OCI-LY7 (cell line): ENCODE measurements at regions not wholly inside any gene's neighbourhood (a gene's known extent, or its start where the extent isn't known, plus 50 kb on each side); places are given as distances from the start of the nearest gene placed in this dataset.

Experiments used
- BruUV-seq: library from RNA; stranded (reverse); fragments of 400-500 nt; replicated peaks from 2 replicates; lab custom pipeline; 2021; lab: Mats Ljungman, UMichigan
- CTCF ChIA-PET: fragments of 300-600 bp; sonication (Branson Sonifier 250); formaldehyde crosslinking; loops from one replicate; lab custom pipeline; 2022; ENCODE audit warnings: antibody characterized with exemption; ENCODE audit not compliant: unreplicated experiment; lab: Charles Lee
- POLR2A ChIA-PET: fragments of 300-600 bp; sonication (Branson Sonifier 250); formaldehyde crosslinking; loops from one replicate; lab custom pipeline; 2022; ENCODE audit warnings: antibody characterized with exemption; lab: Charles Lee
- DNase-seq: peaks from one replicate; pipeline ENCODE4 v3.0.0-alpha.2; 2015; ENCODE audit warnings: low spot score
- H2AFZ ChIP-seq: fragments of 200-600 bp; sonication (generic), shearing (Covaris generic); 2 replicates; pipeline ENCODE4 v1.6.1; 2014; ENCODE audit warnings: mild to moderate bottlenecking, antibody characterized with exemption, low read length, moderate library complexity
- H3K27ac ChIP-seq: fragments of 200-600 bp; sonication (generic); 2 replicates; pipeline ENCODE4 v1.5.1; 2014; ENCODE audit warnings: mixed run types, low read depth, mild to moderate bottlenecking, moderate library complexity, low read length, inconsistent platforms; ENCODE audit not compliant: poor library complexity, severe bottlenecking
- H3K36me3 ChIP-seq: fragments of 200-600 bp; sonication (generic); 2 replicates; pipeline ENCODE4 v1.6.1; 2014; ENCODE audit warnings: mild to moderate bottlenecking, antibody characterized with exemption, low read length, moderate library complexity, mixed read lengths; ENCODE audit not compliant: insufficient read depth
- H3K4me1 ChIP-seq: fragments of 200-600 bp; sonication (generic); 2 replicates; pipeline ENCODE4 v1.5.1; 2014; ENCODE audit warnings: mild to moderate bottlenecking, low read length; ENCODE audit not compliant: insufficient read depth, poor library complexity, severe bottlenecking
- H3K4me2 ChIP-seq: fragments of 200-600 bp; sonication (generic); 2 replicates; pipeline ENCODE4 v1.6.1; 2014; ENCODE audit warnings: mild to moderate bottlenecking, low read length
- H3K4me3 ChIP-seq: fragments of 200-600 bp; sonication (generic); 2 replicates; pipeline ENCODE4 v1.5.1; 2014; ENCODE audit warnings: mild to moderate bottlenecking, low read depth, low read length; ENCODE audit not compliant: poor library complexity, severe bottlenecking
- H3K79me2 ChIP-seq: fragments of 200-600 bp; sonication (generic); 2 replicates; pipeline ENCODE4 v1.6.1; 2016; ENCODE audit warnings: low read depth, mild to moderate bottlenecking, low read length, moderate library complexity, mixed read lengths; ENCODE audit not compliant: insufficient read depth
- H3K9me2 ChIP-seq: fragments of 200-600 bp; sonication (generic); 2 replicates; pipeline ENCODE4 v1.6.1; 2016; ENCODE audit warnings: mild to moderate bottlenecking, low read length, mixed read lengths; ENCODE audit not compliant: insufficient read depth
- H3K9me3 ChIP-seq: fragments of 200-600 bp; sonication (generic); 2 replicates; pipeline ENCODE4 v1.6.1; 2014; ENCODE audit warnings: mild to moderate bottlenecking, mixed run types, low read length, mixed read lengths
- H4K20me1 ChIP-seq: fragments of 200-600 bp; sonication (generic); 2 replicates; pipeline ENCODE4 v1.6.1; 2014; ENCODE audit warnings: mild to moderate bottlenecking, antibody characterized with exemption, low read length, moderate library complexity, mixed read lengths; ENCODE audit not compliant: insufficient read depth
- EZH2phosphoT487 ChIP-seq: fragments of 200-600 bp; sonication (generic); IDR thresholded peaks from 2 replicates; pipeline ENCODE4 v1.6.1; 2018; ENCODE audit warnings: low read depth, borderline replicate concordance, mild to moderate bottlenecking, mixed run types, antibody characterized with exemption, low read length, moderate library complexity, mixed read lengths
- intact Hi-C: fragments of 100-400 bp; cut with micrococcal nuclease; formaldehyde crosslinking; loops from one replicate; pipeline ENCODE4 v1.10.0; 2022; ENCODE audit not compliant: unreplicated experiment
- TF ChIP-seq, protein P1 (sequence below): fragments of 200-600 bp; sonication (generic); conservative IDR thresholded peaks from 2 replicates; pipeline ENCODE4 v1.5.1; 2014; ENCODE audit warnings: mild to moderate bottlenecking, antibody characterized with exemption, low read length, moderate library complexity, mixed read lengths

DNA sequence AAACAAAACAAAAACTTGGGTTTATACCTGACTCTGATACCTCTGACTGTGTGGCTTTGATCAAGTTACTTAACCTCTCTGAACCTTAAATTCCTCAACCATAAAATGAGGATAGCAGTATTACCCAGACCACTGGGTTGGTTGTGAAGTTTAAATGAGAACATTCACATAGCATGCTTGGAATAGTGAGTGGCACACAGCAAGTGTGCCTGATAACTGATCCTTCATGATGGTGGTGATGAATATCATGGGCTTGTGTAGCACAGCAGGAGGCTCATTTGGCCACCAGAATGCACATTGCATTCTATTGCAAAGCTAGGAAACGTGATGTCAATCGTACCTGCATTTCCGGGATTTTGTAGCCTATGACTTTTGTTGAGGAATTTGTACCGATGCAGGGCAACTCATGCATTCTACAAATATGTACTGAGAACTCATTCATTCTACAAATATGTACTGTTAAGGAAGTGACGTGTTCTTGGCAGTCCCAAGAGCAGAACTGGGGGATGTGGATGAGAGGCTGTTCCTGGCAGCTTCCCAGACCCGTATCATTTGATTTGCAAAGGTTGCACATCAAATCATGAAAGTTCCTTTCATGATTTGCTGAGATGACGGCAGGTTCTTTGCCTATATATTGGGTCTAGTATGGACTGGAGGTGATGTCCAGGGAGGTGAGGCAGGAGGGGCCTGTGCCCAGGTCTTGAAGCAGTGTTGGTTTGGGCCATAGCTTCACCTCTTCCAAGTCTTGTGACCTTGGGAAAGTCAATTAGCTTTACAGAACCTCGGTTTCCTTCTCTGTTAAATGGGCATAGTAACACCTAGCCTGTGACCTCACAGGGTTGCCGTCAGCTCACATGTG, 94.6 kb upstream of the SMNDC1 start:
- H3K4me3 ChIP-seq, result no peak overlapping the region
- H3K4me2 ChIP-seq, result no peak overlapping the region
- no peaks in the 10 kb centered on the region for H3K79me2 ChIP-seq
- no TSS peak for BruUV-seq
- DNase-seq, result no peak
- H3K27ac ChIP-seq, result no peak overlapping the region
- no peak for TF ChIP-seq EZH2phosphoT487
- TF ChIP-seq, protein P1, sequence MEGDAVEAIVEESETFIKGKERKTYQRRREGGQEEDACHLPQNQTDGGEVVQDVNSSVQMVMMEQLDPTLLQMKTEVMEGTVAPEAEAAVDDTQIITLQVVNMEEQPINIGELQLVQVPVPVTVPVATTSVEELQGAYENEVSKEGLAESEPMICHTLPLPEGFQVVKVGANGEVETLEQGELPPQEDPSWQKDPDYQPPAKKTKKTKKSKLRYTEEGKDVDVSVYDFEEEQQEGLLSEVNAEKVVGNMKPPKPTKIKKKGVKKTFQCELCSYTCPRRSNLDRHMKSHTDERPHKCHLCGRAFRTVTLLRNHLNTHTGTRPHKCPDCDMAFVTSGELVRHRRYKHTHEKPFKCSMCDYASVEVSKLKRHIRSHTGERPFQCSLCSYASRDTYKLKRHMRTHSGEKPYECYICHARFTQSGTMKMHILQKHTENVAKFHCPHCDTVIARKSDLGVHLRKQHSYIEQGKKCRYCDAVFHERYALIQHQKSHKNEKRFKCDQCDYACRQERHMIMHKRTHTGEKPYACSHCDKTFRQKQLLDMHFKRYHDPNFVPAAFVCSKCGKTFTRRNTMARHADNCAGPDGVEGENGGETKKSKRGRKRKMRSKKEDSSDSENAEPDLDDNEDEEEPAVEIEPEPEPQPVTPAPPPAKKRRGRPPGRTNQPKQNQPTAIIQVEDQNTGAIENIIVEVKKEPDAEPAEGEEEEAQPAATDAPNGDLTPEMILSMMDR, result no peak
- no peaks in the 10 kb centered on the region for H4K20me1 ChIP-seq
- intact Hi-C loops, result no loop called here
- H2AFZ ChIP-seq, result no peak overlapping the region
- ChIA-PET CTCF (no interaction called here), POLR2A (interaction anchor here (0.6 to 1.0 kb wide), 2 partner anchors 13 to 15 kb away, joined by 3 to 6 read pairs; no protein-coding TSS in a partner anchor)
- no peaks in the 10 kb centered on the region for H3K9me3 ChIP-seq
- no peaks in the 10 kb centered on the region for H3K36me3 ChIP-seq
- no peaks in the 10 kb centered on the region for H3K9me2 ChIP-seq
- H3K4me1 ChIP-seq, result peaks cover 11% of the 10 kb centered on the region

- no peak overlapping the region for H3K27ac ChIP-seq
- CTCF ChIA-PET, result no interaction called here
- H3K9me3 ChIP-seq, result no peaks in the 10 kb centered on the region
- POLR2A ChIA-PET, result interaction anchor here (1.0 kb wide), 1 partner anchor 14 kb away, joined by 3 read pairs; no protein-coding TSS in a partner anchor
- no peak overlapping the region for H2AFZ ChIP-seq
- H4K20me1 ChIP-seq, result no peaks in the 10 kb centered on the region
- H3K4me1 ChIP-seq, result peaks cover 11% of the 10 kb centered on the region
- no peak overlapping the region for H3K4me2 ChIP-seq
- no TSS peak for BruUV-seq
- no peak for DNase-seq
- intact Hi-C loops, result no loop called here
- no peaks in the 10 kb centered on the region for H3K9me2 ChIP-seq
- no peak overlapping the region for H3K4me3 ChIP-seq
- no peaks in the 10 kb centered on the region for H3K79me2 ChIP-seq
- no peaks in the 10 kb centered on the region for H3K36me3 ChIP-seq
- TF ChIP-seq EZH2phosphoT487, result no peak
- TF ChIP-seq, protein P1, result no peak
These were observed 95.5 kb upstream of the SMNDC1 start for GRCh38 chr10:110399965-110400933.
